ENCODE measurements at regions not wholly inside any gene's neighbourhood (a gene's known extent, or its start where the extent isn't known, plus 50 kb on each side); places are given as distances from the start of the nearest gene placed in this dataset.

- TF ChIP-seq CTCF (IDR thresholded peaks at IDR 0.05): no peak
- Histone ChIP-seq H3K4me3 (no peak overlapping the region), H3K9me3 (no peaks in the 10 kb centered on the region), H3K36me3 (no peaks in the 10 kb centered on the region), H3K27me3 (no peaks in the 10 kb centered on the region), H3K4me1 (no peaks in the 10 kb centered on the region), H3K27ac (no peak overlapping the region)
- no peak for DNase-seq (ENCODE audit: low spot score in 2 of 2)
- intact Hi-C loops (cut with DNase I): no loop called here
Observed at GRCh38 chr20:24796236-24796635, 152.8 kb upstream of the CST7 start.

- intact Hi-C loops (cut with DNase I): no loop called here
- Histone ChIP-seq H3K27me3 (no peaks in the 10 kb centered on the region), H3K4me1 (no peaks in the 10 kb centered on the region), H3K36me3 (no peaks in the 10 kb centered on the region), H3K4me3 (no peak overlapping the region), H3K9me3 (no peaks in the 10 kb centered on the region), H3K27ac (no peak overlapping the region)
- DNase-seq (ENCODE audit: low spot score in 2 of 2): no peak
- no peak for TF ChIP-seq CTCF (IDR thresholded peaks at IDR 0.05)
Observed at GRCh38 chr20:24797113-24797512, 152.0 kb upstream of the CST7 start.

- H3K4me1 ChIP-seq: no peaks in the 10 kb centered on the region
- no peak overlapping the region for H3K4me3 ChIP-seq
- no peaks in the 10 kb centered on the region for H3K27me3 ChIP-seq
- DNase-seq (ENCODE audit: low spot score in 2 of 2): no peak
- no peak for TF ChIP-seq CTCF (IDR thresholded peaks at IDR 0.05)
- H3K27ac ChIP-seq: no peak overlapping the region
- H3K9me3 ChIP-seq: no peaks in the 10 kb centered on the region
- intact Hi-C loops (cut with DNase I): no loop called here
- no peaks in the 10 kb centered on the region for H3K36me3 ChIP-seq
Observed at GRCh38 chr20:24797745-24798655, 151.1 kb upstream of the CST7 start.

GRCh38 chr20:24798930-24799705 lies 150.0 kb upstream of the CST7 start:
- H3K9me3 ChIP-seq: no peaks in the 10 kb centered on the region
- no peaks in the 10 kb centered on the region for H3K36me3 ChIP-seq
- no peaks in the 10 kb centered on the region for H3K4me1 ChIP-seq
- H3K27ac ChIP-seq: no peak overlapping the region
- no peaks in the 10 kb centered on the region for H3K27me3 ChIP-seq
- TF ChIP-seq CTCF (IDR thresholded peaks at IDR 0.05): no peak
- no peak for DNase-seq (ENCODE audit: low spot score in 2 of 2)
- H3K4me3 ChIP-seq: no peak overlapping the region
- intact Hi-C loops (cut with DNase I): no loop called here

GRCh38 chr20:24799971-24800580 lies 149.0 kb upstream of the CST7 start:
- H3K4me3 ChIP-seq: no peak overlapping the region
- no peak overlapping the region for H3K27ac ChIP-seq
- H3K9me3 ChIP-seq: no peaks in the 10 kb centered on the region
- TF ChIP-seq CTCF (IDR thresholded peaks at IDR 0.05): no peak
- H3K27me3 ChIP-seq: no peaks in the 10 kb centered on the region
- DNase-seq (ENCODE audit: low spot score in 2 of 2): no peak
- intact Hi-C loops (cut with DNase I): no loop called here
- H3K36me3 ChIP-seq: no peaks in the 10 kb centered on the region
- H3K4me1 ChIP-seq: no peaks in the 10 kb centered on the region
